ENCODE measurements at regions not wholly inside any gene's neighbourhood (a gene's known extent, or its start where the extent isn't known, plus 50 kb on each side); places are given as distances from the start of the nearest gene placed in this dataset.
"Not testable (repeated sequence)": the region's sequence is repeated elsewhere in the genome, so short reads cannot be mapped to it uniquely, and the experiment has no call there.

DNA sequence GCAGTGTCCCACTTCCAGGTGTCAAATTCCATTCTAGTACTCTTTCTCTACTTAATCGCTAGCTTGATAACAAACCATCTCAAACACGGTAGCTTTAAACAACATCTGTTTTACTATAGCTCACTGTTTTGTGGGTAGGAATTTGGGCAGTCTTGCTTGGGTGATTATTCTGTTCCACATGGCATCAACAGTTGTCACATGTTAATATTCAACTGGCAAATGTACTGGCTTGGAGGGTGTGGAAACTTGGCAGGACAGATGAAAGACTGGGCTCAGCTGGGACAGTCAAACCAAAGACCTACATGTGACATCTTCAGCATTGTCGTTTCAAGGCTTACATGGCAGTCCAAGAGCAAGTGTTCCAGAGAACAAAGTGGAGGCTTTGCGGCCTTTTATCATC lies 241.8 kb downstream of the PTH2R start:
- Histone ChIP-seq H3K4me3 (ENCODE audit: low read length in 2 of 2) (no peak overlapping the region), H3K9ac (ENCODE audit: low read length in 2 of 2) (no peak overlapping the region), H3K27ac (ENCODE audit: low read length) (no peak overlapping the region), H3K9me3 (ENCODE audit: control insufficient read depth in 2 of 2, low read length in 2 of 2) (no peaks in the 10 kb centered on the region), H3K36me3 (ENCODE audit: control insufficient read depth in 2 of 2, insufficient read depth in 2 of 2, low read length in 2 of 2) (no peaks in the 10 kb centered on the region), H3K4me1 (ENCODE audit: control insufficient read depth, insufficient read depth, low read length) (no peaks in the 10 kb centered on the region), H3K27me3 (ENCODE audit: control insufficient read depth in 1 of 2, insufficient read depth in 2 of 2, low read length in 2 of 2) (no peaks in the 10 kb centered on the region)

DNA sequence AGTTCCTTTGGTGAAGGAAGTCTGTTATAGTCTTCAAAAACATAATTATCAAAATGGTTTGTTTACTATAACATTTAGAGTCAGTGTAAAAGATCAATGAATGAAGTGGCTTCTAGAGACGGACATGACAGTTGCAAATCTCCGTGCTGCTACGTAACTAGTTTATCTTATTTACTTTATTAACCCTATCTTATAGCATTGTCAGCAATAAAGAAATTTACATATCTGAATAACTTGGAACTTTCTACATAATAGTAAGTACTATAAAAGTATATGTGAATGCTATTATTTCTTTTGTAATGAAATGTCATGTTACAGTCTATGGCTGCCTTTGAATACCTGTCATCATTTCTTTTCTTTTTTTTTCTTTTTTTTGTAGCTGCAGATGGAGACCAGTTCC lies 246.8 kb downstream of the PTH2R start:
- no peaks in the 10 kb centered on the region for H3K27me3 ChIP-seq (ENCODE audit: control insufficient read depth in 1 of 2, insufficient read depth in 2 of 2, low read length in 2 of 2)
- H3K27ac ChIP-seq (ENCODE audit: low read length), result no peak overlapping the region
- no peak overlapping the region for H3K4me3 ChIP-seq (ENCODE audit: low read length in 2 of 2)
- H3K36me3 ChIP-seq (ENCODE audit: control insufficient read depth in 2 of 2, insufficient read depth in 2 of 2, low read length in 2 of 2), result no peaks in the 10 kb centered on the region
- H3K4me1 ChIP-seq (ENCODE audit: control insufficient read depth, insufficient read depth, low read length), result no peaks in the 10 kb centered on the region
- no peak overlapping the region for H3K9ac ChIP-seq (ENCODE audit: low read length in 2 of 2)
- H3K9me3 ChIP-seq (ENCODE audit: control insufficient read depth in 2 of 2, low read length in 2 of 2), result no peaks in the 10 kb centered on the region

DNA sequence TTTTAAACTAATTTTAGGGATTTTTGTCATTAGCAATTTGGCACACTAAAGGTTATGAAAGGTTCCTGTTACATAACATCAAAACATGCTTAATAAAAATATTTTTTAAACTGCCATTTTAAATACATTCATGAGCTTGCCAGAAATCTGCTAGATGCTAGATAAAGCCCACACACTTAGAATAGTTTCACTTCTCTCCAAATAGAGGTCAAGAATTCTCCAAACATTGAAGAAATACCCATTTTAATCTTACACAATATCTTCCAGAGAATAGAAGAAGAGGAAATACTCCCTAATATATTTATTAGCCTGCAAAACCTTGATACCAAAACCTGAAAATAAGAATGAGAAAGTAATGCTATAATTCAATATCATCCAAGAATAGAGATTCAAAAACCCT lies 247.5 kb downstream of the PTH2R start:
- H3K9me3 ChIP-seq (ENCODE audit: control insufficient read depth in 2 of 2, low read length in 2 of 2), result no peaks in the 10 kb centered on the region
- no peaks in the 10 kb centered on the region for H3K27me3 ChIP-seq (ENCODE audit: control insufficient read depth in 1 of 2, insufficient read depth in 2 of 2, low read length in 2 of 2)
- no peak overlapping the region for H3K4me3 ChIP-seq (ENCODE audit: low read length in 2 of 2)
- H3K4me1 ChIP-seq (ENCODE audit: control insufficient read depth, insufficient read depth, low read length), result no peaks in the 10 kb centered on the region
- no peaks in the 10 kb centered on the region for H3K36me3 ChIP-seq (ENCODE audit: control insufficient read depth in 2 of 2, insufficient read depth in 2 of 2, low read length in 2 of 2)
- H3K9ac ChIP-seq (ENCODE audit: low read length in 2 of 2), result no peak overlapping the region
- H3K27ac ChIP-seq (ENCODE audit: low read length), result no peak overlapping the region

DNA sequence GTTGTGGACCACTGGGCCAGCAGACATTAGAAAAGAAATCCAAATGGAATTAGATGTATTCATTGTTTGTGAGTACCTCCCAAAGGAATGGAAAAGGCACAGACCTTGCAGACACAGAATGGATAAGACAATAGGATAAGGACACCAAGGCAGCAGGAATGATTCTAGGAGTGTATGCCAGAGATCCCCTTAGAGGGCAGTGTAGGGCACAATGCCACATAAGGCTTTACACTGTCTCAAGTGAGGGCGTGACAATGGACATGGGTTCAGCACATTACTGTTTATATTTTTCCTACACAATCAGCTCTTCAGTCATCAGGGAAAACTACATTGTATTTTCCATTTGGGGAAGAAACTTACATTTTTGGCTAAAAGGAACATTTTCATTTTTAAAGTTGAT lies 250.9 kb downstream of the PTH2R start:
- H3K9ac ChIP-seq (ENCODE audit: low read length in 2 of 2), result no peak overlapping the region
- H3K27me3 ChIP-seq (ENCODE audit: control insufficient read depth in 1 of 2, insufficient read depth in 2 of 2, low read length in 2 of 2), result no peaks in the 10 kb centered on the region
- H3K9me3 ChIP-seq (ENCODE audit: control insufficient read depth in 2 of 2, low read length in 2 of 2), result no peaks in the 10 kb centered on the region
- H3K4me1 ChIP-seq (ENCODE audit: control insufficient read depth, insufficient read depth, low read length), result no peaks in the 10 kb centered on the region
- no peak overlapping the region for H3K27ac ChIP-seq (ENCODE audit: low read length)
- no peak overlapping the region for H3K4me3 ChIP-seq (ENCODE audit: low read length in 2 of 2)
- no peaks in the 10 kb centered on the region for H3K36me3 ChIP-seq (ENCODE audit: control insufficient read depth in 2 of 2, insufficient read depth in 2 of 2, low read length in 2 of 2)

DNA sequence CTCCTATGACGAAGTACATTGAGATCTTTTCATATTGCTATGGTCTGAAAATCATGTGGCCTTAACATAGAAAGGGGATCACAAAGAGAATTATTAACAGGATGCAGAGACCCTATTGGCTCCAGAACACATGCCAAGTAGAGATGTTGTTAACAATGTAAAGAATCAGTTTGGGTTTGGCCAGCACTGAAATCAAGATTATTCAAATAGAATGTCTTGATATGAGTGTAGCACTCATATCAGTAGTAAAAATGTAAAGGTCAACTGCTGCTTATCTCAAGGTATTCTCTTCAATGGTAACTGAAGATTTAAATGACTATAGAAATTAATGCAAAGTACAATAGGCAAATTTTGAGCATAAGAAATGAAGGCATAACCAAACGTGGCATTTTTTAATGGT lies 262.8 kb downstream of the PTH2R start:
- Histone ChIP-seq H3K27me3 (ENCODE audit: control insufficient read depth in 1 of 2, insufficient read depth in 2 of 2, low read length in 2 of 2) (no peaks in the 10 kb centered on the region), H3K4me3 (ENCODE audit: low read length in 2 of 2) (no peak overlapping the region), H3K9me3 (ENCODE audit: control insufficient read depth in 2 of 2, low read length in 2 of 2) (no peaks in the 10 kb centered on the region), H3K9ac (ENCODE audit: low read length in 2 of 2) (no peak overlapping the region), H3K36me3 (ENCODE audit: control insufficient read depth in 2 of 2, insufficient read depth in 2 of 2, low read length in 2 of 2) (no peaks in the 10 kb centered on the region), H3K27ac (ENCODE audit: low read length) (no peak overlapping the region), H3K4me1 (ENCODE audit: control insufficient read depth, insufficient read depth, low read length) (no peaks in the 10 kb centered on the region)

DNA sequence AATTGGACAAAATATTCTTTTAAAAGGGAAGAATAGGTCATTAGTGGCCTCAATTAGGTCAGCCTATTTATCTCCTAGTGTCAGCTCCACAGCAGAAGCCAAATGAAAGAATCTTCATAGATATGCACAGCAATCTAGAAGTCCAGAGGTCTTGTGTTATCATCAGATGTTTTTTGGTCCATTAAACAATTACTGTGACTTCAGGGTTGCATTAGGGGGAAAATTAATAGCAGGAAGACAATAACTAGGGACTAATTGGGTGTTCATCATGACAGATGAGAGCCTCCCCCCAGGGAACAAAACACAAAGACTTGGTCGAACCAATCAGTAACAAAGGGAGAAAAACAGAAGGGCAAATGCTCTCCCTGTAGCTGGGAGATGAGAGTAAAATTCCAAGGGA lies 264.7 kb downstream of the PTH2R start:
- Histone ChIP-seq H3K27me3 (ENCODE audit: control insufficient read depth in 1 of 2, insufficient read depth in 2 of 2, low read length in 2 of 2) (no peaks in the 10 kb centered on the region), H3K9ac (ENCODE audit: low read length in 2 of 2) (no peak overlapping the region), H3K27ac (ENCODE audit: low read length) (no peak overlapping the region), H3K36me3 (ENCODE audit: control insufficient read depth in 2 of 2, insufficient read depth in 2 of 2, low read length in 2 of 2) (no peaks in the 10 kb centered on the region), H3K9me3 (ENCODE audit: control insufficient read depth in 2 of 2, low read length in 2 of 2) (no peaks in the 10 kb centered on the region), H3K4me3 (ENCODE audit: low read length in 2 of 2) (no peak overlapping the region), H3K4me1 (ENCODE audit: control insufficient read depth, insufficient read depth, low read length) (no peaks in the 10 kb centered on the region)

DNA sequence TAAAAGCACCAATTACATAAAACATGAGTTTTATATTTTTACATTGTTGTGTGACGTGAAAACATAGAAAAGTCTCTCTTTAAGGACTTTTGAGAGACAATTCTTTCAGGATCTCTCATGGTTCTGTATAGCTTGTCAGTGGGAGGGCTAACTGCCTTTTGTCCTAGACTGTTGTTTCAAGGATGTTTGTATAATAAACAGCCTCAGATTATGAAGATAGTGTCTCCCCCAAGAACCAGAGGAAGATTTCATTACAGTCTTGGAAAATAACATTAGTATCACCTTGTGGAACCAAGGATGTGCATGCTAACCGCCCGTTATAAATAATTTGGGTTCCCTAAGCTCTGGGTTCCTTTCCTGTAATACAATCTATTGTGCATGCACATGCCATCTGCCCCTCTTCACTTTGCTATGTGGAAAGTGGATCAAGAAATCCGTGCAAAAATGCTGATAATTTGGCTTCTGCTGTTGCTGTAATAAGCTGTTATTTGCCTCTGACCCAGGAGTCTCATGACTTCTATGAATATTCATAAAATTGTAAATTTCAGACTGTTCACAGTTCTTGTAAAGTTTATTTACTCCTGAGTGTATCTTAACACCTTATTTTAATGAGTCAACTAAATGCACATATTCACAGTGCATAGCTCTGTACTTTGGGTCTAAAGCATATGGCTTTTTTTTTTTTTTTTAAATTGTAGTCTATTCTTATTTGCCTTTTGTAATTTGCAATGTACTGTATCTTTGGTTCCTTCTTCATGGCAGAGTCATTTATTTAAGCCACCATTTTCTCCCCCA lies 265.5 kb downstream of the PTH2R start:
- Histone ChIP-seq H3K27me3 (ENCODE audit: control insufficient read depth in 1 of 2, insufficient read depth in 2 of 2, low read length in 2 of 2) (no peaks in the 10 kb centered on the region), H3K4me1 (ENCODE audit: control insufficient read depth, insufficient read depth, low read length) (no peaks in the 10 kb centered on the region), H3K36me3 (ENCODE audit: control insufficient read depth in 2 of 2, insufficient read depth in 2 of 2, low read length in 2 of 2) (no peaks in the 10 kb centered on the region), H3K9me3 (ENCODE audit: control insufficient read depth in 2 of 2, low read length in 2 of 2) (no peaks in the 10 kb centered on the region), H3K4me3 (ENCODE audit: low read length in 2 of 2) (no peak overlapping the region), H3K27ac (ENCODE audit: low read length) (no peak overlapping the region), H3K9ac (ENCODE audit: low read length in 2 of 2) (no peak overlapping the region)

DNA sequence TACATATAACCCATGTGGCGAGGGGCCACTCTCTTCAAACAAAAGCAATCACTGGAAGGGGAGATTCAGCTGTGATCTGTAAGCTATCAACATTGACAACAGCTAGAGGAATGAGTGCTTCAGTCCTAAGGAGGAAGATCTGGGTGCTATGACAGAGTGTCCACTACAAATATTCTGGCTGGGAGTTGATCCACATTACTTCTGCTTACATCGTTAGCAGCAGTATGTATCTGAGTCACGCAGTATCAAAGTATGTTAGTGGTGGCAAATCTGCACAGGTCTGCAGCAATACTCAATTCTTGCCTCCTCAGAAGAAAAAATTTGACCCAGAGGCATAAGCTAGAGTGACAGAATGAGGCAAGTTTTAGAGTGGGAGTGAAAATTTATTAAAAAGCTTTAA lies 267.0 kb downstream of the PTH2R start:
- no peaks in the 10 kb centered on the region for H3K36me3 ChIP-seq (ENCODE audit: control insufficient read depth in 2 of 2, insufficient read depth in 2 of 2, low read length in 2 of 2)
- H3K4me3 ChIP-seq (ENCODE audit: low read length in 2 of 2), result no peak overlapping the region
- no peak overlapping the region for H3K9ac ChIP-seq (ENCODE audit: low read length in 2 of 2)
- H3K27ac ChIP-seq (ENCODE audit: low read length), result no peak overlapping the region
- H3K9me3 ChIP-seq (ENCODE audit: control insufficient read depth in 2 of 2, low read length in 2 of 2), result no peaks in the 10 kb centered on the region
- no peaks in the 10 kb centered on the region for H3K27me3 ChIP-seq (ENCODE audit: control insufficient read depth in 1 of 2, insufficient read depth in 2 of 2, low read length in 2 of 2)
- no peaks in the 10 kb centered on the region for H3K4me1 ChIP-seq (ENCODE audit: control insufficient read depth, insufficient read depth, low read length)

DNA sequence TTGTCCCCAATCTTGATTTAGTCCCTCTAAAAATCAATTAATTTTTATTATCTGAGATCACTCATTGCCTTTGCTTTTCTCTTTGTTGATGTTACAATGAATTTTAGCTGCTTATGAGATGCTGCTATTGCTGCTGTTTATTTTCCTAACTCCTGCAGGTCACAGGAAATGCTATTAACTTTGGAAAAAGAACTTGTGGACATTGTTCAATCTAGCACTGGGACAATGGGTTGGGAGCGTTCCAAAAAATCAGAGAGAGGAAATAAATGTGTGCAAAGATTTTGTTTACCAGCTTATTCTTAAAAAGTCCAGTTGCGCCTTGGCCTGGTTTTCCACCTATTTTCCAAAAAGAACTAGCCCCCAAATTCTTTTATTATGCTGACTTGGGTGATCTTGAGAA lies 268.3 kb downstream of the PTH2R start:
- H3K9me3 ChIP-seq (ENCODE audit: control insufficient read depth in 2 of 2, low read length in 2 of 2), result no peaks in the 10 kb centered on the region
- no peak overlapping the region for H3K27ac ChIP-seq (ENCODE audit: low read length)
- H3K36me3 ChIP-seq (ENCODE audit: control insufficient read depth in 2 of 2, insufficient read depth in 2 of 2, low read length in 2 of 2), result no peaks in the 10 kb centered on the region
- H3K27me3 ChIP-seq (ENCODE audit: control insufficient read depth in 1 of 2, insufficient read depth in 2 of 2, low read length in 2 of 2), result no peaks in the 10 kb centered on the region
- H3K4me3 ChIP-seq (ENCODE audit: low read length in 2 of 2), result no peak overlapping the region
- H3K9ac ChIP-seq (ENCODE audit: low read length in 2 of 2), result no peak overlapping the region
- no peaks in the 10 kb centered on the region for H3K4me1 ChIP-seq (ENCODE audit: control insufficient read depth, insufficient read depth, low read length)

DNA sequence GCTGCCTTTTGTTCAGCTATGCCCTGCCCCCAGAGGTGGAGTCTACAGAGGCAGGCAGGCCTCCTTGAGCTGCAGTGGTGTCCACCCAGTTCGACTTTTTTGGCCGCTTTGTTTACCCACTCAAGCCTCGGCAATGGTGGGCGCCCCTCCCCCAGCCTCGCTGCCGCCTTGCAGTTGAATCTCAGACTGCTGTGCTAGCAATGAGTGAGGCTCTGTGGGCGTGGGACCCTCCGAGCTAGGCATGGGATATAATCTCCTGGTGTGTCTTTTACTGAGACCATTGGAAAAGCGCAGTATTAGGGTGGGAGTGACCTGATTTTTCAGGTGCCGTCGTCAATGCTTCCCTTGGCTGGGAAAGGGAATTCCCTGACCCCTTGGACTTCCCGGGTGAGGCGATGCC lies 279.3 kb downstream of the PTH2R start:
- H3K9ac ChIP-seq (ENCODE audit: low read length in 2 of 2); H3K9me3 ChIP-seq (ENCODE audit: control insufficient read depth in 2 of 2, low read length in 2 of 2); H3K27me3 ChIP-seq (ENCODE audit: control insufficient read depth in 1 of 2, insufficient read depth in 2 of 2, low read length in 2 of 2); H3K4me1 ChIP-seq (ENCODE audit: control insufficient read depth, insufficient read depth, low read length); H3K4me3 ChIP-seq (ENCODE audit: low read length in 2 of 2); H3K36me3 ChIP-seq (ENCODE audit: control insufficient read depth in 2 of 2, insufficient read depth in 2 of 2, low read length in 2 of 2); H3K27ac ChIP-seq (ENCODE audit: low read length): not testable (repeated sequence)

DNA sequence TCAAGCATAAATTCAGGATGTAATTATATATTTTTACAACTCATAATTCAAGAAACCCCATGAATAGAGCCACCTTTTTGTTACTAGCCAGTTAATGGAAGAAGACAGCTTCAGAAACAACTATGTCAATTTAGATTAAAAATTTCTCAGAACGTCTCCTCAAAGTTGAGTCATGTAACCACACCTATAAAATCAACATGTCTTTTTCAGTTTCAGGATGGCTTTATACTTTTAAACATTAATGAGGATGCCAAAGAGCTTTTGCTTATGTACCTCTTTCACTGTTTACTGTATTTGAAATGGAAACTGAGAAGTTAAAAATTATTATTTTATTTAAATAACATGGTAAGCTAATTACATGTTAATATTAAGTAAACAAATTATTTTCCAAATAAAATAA lies 280.1 kb downstream of the PTH2R start:
- Histone ChIP-seq H3K9me3 (ENCODE audit: control insufficient read depth in 2 of 2, low read length in 2 of 2) (peaks cover 0 to 2% of the 10 kb centered on the region in 2 donors), H3K4me1 (ENCODE audit: control insufficient read depth, insufficient read depth, low read length) (no peaks in the 10 kb centered on the region), H3K36me3 (ENCODE audit: control insufficient read depth in 2 of 2, insufficient read depth in 2 of 2, low read length in 2 of 2) (no peaks in the 10 kb centered on the region), H3K4me3 (ENCODE audit: low read length in 2 of 2) (no peak overlapping the region), H3K27ac (ENCODE audit: low read length) (no peak overlapping the region), H3K9ac (ENCODE audit: low read length in 2 of 2) (no peak overlapping the region), H3K27me3 (ENCODE audit: control insufficient read depth in 1 of 2, insufficient read depth in 2 of 2, low read length in 2 of 2) (no peaks in the 10 kb centered on the region)
